Activated T-helper 17 cell treated with anti-CD3 and anti-CD28 coated beads, Interleukin-2, amount 50 U/mL, for 72 hours (primary cell): ENCODE measurements at regions not wholly inside any gene's neighbourhood (a gene's known extent, or its start where the extent isn't known, plus 50 kb on each side); places are given as distances from the start of the nearest gene placed in this dataset.
"Not testable (repeated sequence)": the region's sequence is repeated elsewhere in the genome, so short reads cannot be mapped to it uniquely, and the experiment has no call there.

ENCODE experiments used
- ATAC-seq: fragments of 150-1000 bp; cut with Tn5 transposase; replicated peaks from 2 replicates; pipeline ENCODE4 v1.10.0; 2021; ENCODE audit warnings: mild to moderate bottlenecking, moderate library complexity
- H3K27ac Mint-ChIP-seq: one replicate; pipeline ENCODE4 v1.8.0; 2022; ENCODE audit warnings: mixed read lengths
- H3K27me3 Mint-ChIP-seq: one replicate; pipeline ENCODE4 v1.8.0; 2022; ENCODE audit warnings: mixed read lengths
- H3K36me3 Mint-ChIP-seq: one replicate; pipeline ENCODE4 v1.8.0; 2022; ENCODE audit warnings: low read depth, mild to moderate bottlenecking, mixed read lengths
- H3K4me1 Mint-ChIP-seq: one replicate; pipeline ENCODE4 v1.8.0; 2022; ENCODE audit warnings: mixed read lengths
- H3K4me3 Mint-ChIP-seq: one replicate; pipeline ENCODE4 v1.8.0; 2022; ENCODE audit warnings: mild to moderate bottlenecking, mixed read lengths
- H3K9me3 Mint-ChIP-seq: one replicate; pipeline ENCODE4 v1.8.0; 2022; ENCODE audit warnings: mixed read lengths

GRCh38 chr7:69377191-69377590, 221.1 kb upstream of the AUTS2 start:
- Mint-ChIP-seq H3K27ac (no peak overlapping the region), H3K27me3 (peaks cover 3% of the 10 kb centered on the region), H3K36me3 (no peaks in the 10 kb centered on the region), H3K4me3 (no peak overlapping the region), H3K9me3 (peaks cover 8% of the 10 kb centered on the region), H3K4me1 (no peaks in the 10 kb centered on the region)
- no peak for ATAC-seq

- Mint-ChIP-seq H3K4me1 (no peaks in the 10 kb centered on the region), H3K9me3 (peaks cover 15% of the 10 kb centered on the region), H3K27ac (no peak overlapping the region), H3K36me3 (no peaks in the 10 kb centered on the region), H3K4me3 (no peak overlapping the region), H3K27me3 (no peaks in the 10 kb centered on the region)
- no peak for ATAC-seq
Measured at GRCh38 chr7:69388452-69389137, 209.7 kb upstream of the AUTS2 start.

GRCh38 chr7:69389216-69389615, 209.1 kb upstream of the AUTS2 start:
- no peaks in the 10 kb centered on the region for H3K36me3 Mint-ChIP-seq
- H3K4me1 Mint-ChIP-seq, result no peaks in the 10 kb centered on the region
- no peak overlapping the region for H3K27ac Mint-ChIP-seq
- no peak for ATAC-seq
- H3K9me3 Mint-ChIP-seq, result peaks cover 10% of the 10 kb centered on the region
- H3K27me3 Mint-ChIP-seq, result no peaks in the 10 kb centered on the region
- H3K4me3 Mint-ChIP-seq, result no peak overlapping the region

GRCh38 chr7:69393912-69394311, 204.4 kb upstream of the AUTS2 start:
- H3K9me3 Mint-ChIP-seq, H3K36me3 Mint-ChIP-seq, ATAC-seq, H3K4me3 Mint-ChIP-seq, H3K4me1 Mint-ChIP-seq, H3K27me3 Mint-ChIP-seq, H3K27ac Mint-ChIP-seq: not testable (repeated sequence)

GRCh38 chr7:69395061-69395714, 203.1 kb upstream of the AUTS2 start:
- Mint-ChIP-seq H3K27me3 (no peaks in the 10 kb centered on the region), H3K4me1 (no peaks in the 10 kb centered on the region), H3K9me3 (no peaks in the 10 kb centered on the region), H3K4me3 (no peak overlapping the region), H3K27ac (no peak overlapping the region), H3K36me3 (no peaks in the 10 kb centered on the region)
- no peak for ATAC-seq

- Mint-ChIP-seq H3K27me3 (no peaks in the 10 kb centered on the region), H3K36me3 (no peaks in the 10 kb centered on the region), H3K9me3 (no peaks in the 10 kb centered on the region), H3K4me3 (no peak overlapping the region), H3K4me1 (no peaks in the 10 kb centered on the region), H3K27ac (no peak overlapping the region)
- no peak for ATAC-seq
Measured at GRCh38 chr7:69398986-69399385, 199.3 kb upstream of the AUTS2 start.

- ATAC-seq, result no peak
- no peaks in the 10 kb centered on the region for H3K4me1 Mint-ChIP-seq
Measured at GRCh38 chr7:69399401-69399800, 198.9 kb upstream of the AUTS2 start.

GRCh38 chr7:69402696-69403095, 195.6 kb upstream of the AUTS2 start:
- no peak overlapping the region for H3K27ac Mint-ChIP-seq
- H3K4me3 Mint-ChIP-seq, result no peak overlapping the region
- H3K27me3 Mint-ChIP-seq, result no peaks in the 10 kb centered on the region
- H3K4me1 Mint-ChIP-seq, result no peaks in the 10 kb centered on the region
- ATAC-seq, result no peak
- no peaks in the 10 kb centered on the region for H3K36me3 Mint-ChIP-seq
- H3K9me3 Mint-ChIP-seq, result no peaks in the 10 kb centered on the region

More at GRCh38 chr7:69399401-69399800, 198.9 kb upstream of the AUTS2 start:
- H3K27me3 Mint-ChIP-seq, result no peaks in the 10 kb centered on the region
- no peak overlapping the region for H3K4me3 Mint-ChIP-seq
- no peak overlapping the region for H3K27ac Mint-ChIP-seq
- no peaks in the 10 kb centered on the region for H3K9me3 Mint-ChIP-seq
- no peaks in the 10 kb centered on the region for H3K36me3 Mint-ChIP-seq

GRCh38 chr7:69403169-69403568, 195.1 kb upstream of the AUTS2 start:
- Mint-ChIP-seq H3K36me3 (no peaks in the 10 kb centered on the region), H3K27me3 (no peaks in the 10 kb centered on the region), H3K9me3 (peaks cover 3% of the 10 kb centered on the region), H3K4me1 (no peaks in the 10 kb centered on the region), H3K27ac (no peak overlapping the region), H3K4me3 (no peak overlapping the region)
- ATAC-seq, result no peak

- H3K27me3 Mint-ChIP-seq, result no peaks in the 10 kb centered on the region
- ATAC-seq, result no peak
- peaks cover 3% of the 10 kb centered on the region for H3K9me3 Mint-ChIP-seq
- H3K36me3 Mint-ChIP-seq, result no peaks in the 10 kb centered on the region
- no peak overlapping the region for H3K4me3 Mint-ChIP-seq
- H3K4me1 Mint-ChIP-seq, result no peaks in the 10 kb centered on the region
- no peak overlapping the region for H3K27ac Mint-ChIP-seq
Measured at GRCh38 chr7:69411018-69411417, 187.3 kb upstream of the AUTS2 start.

- Mint-ChIP-seq H3K27me3 (no peaks in the 10 kb centered on the region), H3K27ac (no peak overlapping the region), H3K4me1 (no peaks in the 10 kb centered on the region), H3K4me3 (no peak overlapping the region), H3K9me3 (peaks cover 3% of the 10 kb centered on the region), H3K36me3 (no peaks in the 10 kb centered on the region)
- ATAC-seq, result no peak
Measured at GRCh38 chr7:69411466-69411865, 186.8 kb upstream of the AUTS2 start.

- Mint-ChIP-seq H3K4me1 (no peaks in the 10 kb centered on the region), H3K36me3 (no peaks in the 10 kb centered on the region), H3K9me3 (peaks cover 8% of the 10 kb centered on the region), H3K4me3 (no peak overlapping the region), H3K27me3 (no peaks in the 10 kb centered on the region), H3K27ac (no peak overlapping the region)
- ATAC-seq, result peak; percentile 91
Measured at GRCh38 chr7:69412331-69413146, 185.7 kb upstream of the AUTS2 start.

- Mint-ChIP-seq H3K36me3 (no peaks in the 10 kb centered on the region), H3K4me3 (no peak overlapping the region), H3K4me1 (no peaks in the 10 kb centered on the region), H3K27ac (no peak overlapping the region), H3K9me3 (peaks cover 16% of the 10 kb centered on the region), H3K27me3 (peaks cover 4% of the 10 kb centered on the region)
- no peak for ATAC-seq
Measured at GRCh38 chr7:69414555-69414954, 183.7 kb upstream of the AUTS2 start.

- H3K4me1 Mint-ChIP-seq, result no peaks in the 10 kb centered on the region
- no peak for ATAC-seq
- peaks cover 4% of the 10 kb centered on the region for H3K27me3 Mint-ChIP-seq
- no peak overlapping the region for H3K27ac Mint-ChIP-seq
- H3K4me3 Mint-ChIP-seq, result no peak overlapping the region
- peaks cover 16% of the 10 kb centered on the region for H3K9me3 Mint-ChIP-seq
- H3K36me3 Mint-ChIP-seq, result no peaks in the 10 kb centered on the region
Measured at GRCh38 chr7:69418869-69419670, 179.2 kb upstream of the AUTS2 start.
